HEK293T (cell line): ENCODE measurements at regions not wholly inside any gene's neighbourhood (a gene's known extent, or its start where the extent isn't known, plus 50 kb on each side); places are given as distances from the start of the nearest gene placed in this dataset.

Experiments
- CTCF ChIA-PET: fragments of 350-600 bp; formaldehyde crosslinking; extraction: SDS; loops from one replicate; lab custom pipeline; 2021; ENCODE audit warnings: antibody characterized with exemption, inconsistent platforms; lab: Yijun Ruan, JAX
- POLR2A ChIA-PET: fragments of 350-600 bp; formaldehyde crosslinking; extraction: SDS; loops from one replicate; lab custom pipeline; 2020; ENCODE audit warnings: antibody characterized with exemption, inconsistent platforms; lab: Yijun Ruan, JAX
- DNase-seq: peaks from one replicate; pipeline ENCODE4 v3.0.0; 2012; ENCODE audit warnings: mixed read lengths; ENCODE audit errors: extremely low spot score
- ARNT ChIP-seq: fragments of 450-650 bp; IDR thresholded peaks from 2 replicates; pipeline ENCODE4 v1.6.1; 2017; ENCODE audit warnings: mild to moderate bottlenecking
- BHLHE40 ChIP-seq: fragments of 450-650 bp; IDR thresholded peaks from 2 replicates; pipeline ENCODE4 v1.6.1; 2016; ENCODE audit warnings: mild to moderate bottlenecking, moderate library complexity, borderline replicate concordance
- CTBP1 ChIP-seq: fragments of 450-650 bp; IDR thresholded peaks from 2 replicates; pipeline ENCODE4 v1.6.1; 2016; ENCODE audit warnings: borderline replicate concordance
- ELF4 ChIP-seq: fragments of 450-650 bp; IDR thresholded peaks from 2 replicates; pipeline ENCODE4 v1.6.1; 2017; ENCODE audit warnings: antibody characterized with exemption
- FOXA1 ChIP-seq: fragments of 450-650 bp; IDR thresholded peaks from 2 replicates; pipeline ENCODE4 v1.6.1; 2016; ENCODE audit warnings: mild to moderate bottlenecking
- FOXK2 ChIP-seq: fragments of 450-650 bp; IDR thresholded peaks from 2 replicates; pipeline ENCODE4 v1.6.1; 2016; ENCODE audit warnings: mild to moderate bottlenecking
- FOXM1 ChIP-seq: fragments of 450-650 bp; IDR thresholded peaks from 2 replicates; pipeline ENCODE4 v1.6.1; 2017; ENCODE audit warnings: mild to moderate bottlenecking, borderline replicate concordance
- HDGF ChIP-seq: fragments of 450-650 bp; IDR thresholded peaks from 2 replicates; pipeline ENCODE4 v1.6.1; 2017; ENCODE audit warnings: antibody characterized with exemption, borderline replicate concordance
- L3MBTL2 ChIP-seq: fragments of 450-650 bp; conservative IDR thresholded peaks from 2 replicates; pipeline ENCODE4 v1.6.1; 2016; ENCODE audit warnings: mild to moderate bottlenecking
- LEF1 ChIP-seq: fragments of 450-650 bp; IDR thresholded peaks from 2 replicates; pipeline ENCODE4 v1.6.1; 2017; ENCODE audit warnings: mild to moderate bottlenecking, borderline replicate concordance
- NFRKB ChIP-seq: fragments of 450-650 bp; IDR thresholded peaks from 2 replicates; pipeline ENCODE4 v1.6.1; 2016; ENCODE audit warnings: mild to moderate bottlenecking, moderate library complexity
- PKNOX1 ChIP-seq: fragments of 450-650 bp; IDR thresholded peaks from 2 replicates; pipeline ENCODE4 v1.6.1; 2016
- SP1 ChIP-seq: fragments of 450-650 bp; IDR thresholded peaks from 2 replicates; pipeline ENCODE4 v1.6.1; 2017
- SUZ12 ChIP-seq: fragments of 450-650 bp; IDR thresholded peaks from 2 replicates; pipeline ENCODE4 v1.6.1; 2016; ENCODE audit warnings: mild to moderate bottlenecking
- TARDBP ChIP-seq: fragments of 450-650 bp; IDR thresholded peaks from 2 replicates; pipeline ENCODE4 v1.6.1; 2016
- ZNF384 ChIP-seq: fragments of 450-650 bp; IDR thresholded peaks from 2 replicates; pipeline ENCODE4 v1.6.1; 2016

GRCh38 chr1:105027838-105028471 lies 1278.3 kb downstream of the AMY1C start:
- no peak for TF ChIP-seq PKNOX1
- no peak for TF ChIP-seq SUZ12
- TF ChIP-seq FOXK2: no peak
- no peak for TF ChIP-seq LEF1
- no peak for TF ChIP-seq HDGF
- TF ChIP-seq CTBP1: no peak
- no peak for TF ChIP-seq BHLHE40
- no peak for TF ChIP-seq ZNF384
- ChIA-PET CTCF (no interaction called here), POLR2A (no interaction called here)
- DNase-seq: no peak

- TF ChIP-seq ELF4: no peak
- no peak for TF ChIP-seq HDGF
- no peak for TF ChIP-seq TARDBP
- TF ChIP-seq BHLHE40: no peak
- TF ChIP-seq L3MBTL2: no peak
- no peak for TF ChIP-seq LEF1
- TF ChIP-seq FOXA1: no peak
- TF ChIP-seq SP1: no peak
- no peak for TF ChIP-seq NFRKB
- no peak for TF ChIP-seq FOXK2
- no peak for TF ChIP-seq FOXM1
- DNase-seq: no peak
- POLR2A ChIA-PET: no interaction called here
- CTCF ChIA-PET: no interaction called here
These were observed 1322.7 kb downstream of the AMY1C start for GRCh38 chr1:105072446-105072845.

- TF ChIP-seq HDGF (no peak), ELF4 (no peak), FOXA1 (no peak), SUZ12 (no peak), TARDBP (no peak), FOXK2 (no peak), LEF1 (no peak), FOXM1 (no peak), ZNF384 (no peak), ARNT (no peak), BHLHE40 (no peak), PKNOX1 (no peak), NFRKB (no peak), L3MBTL2 (no peak)
- DNase-seq: no peak
- CTCF ChIA-PET: no interaction called here
- POLR2A ChIA-PET: no interaction called here
These were observed 1323.2 kb downstream of the AMY1C start for GRCh38 chr1:105072850-105073249.

- TF ChIP-seq FOXK2: no peak
- no peak for TF ChIP-seq PKNOX1
- no peak for TF ChIP-seq CTBP1
- TF ChIP-seq FOXA1: no peak
- TF ChIP-seq TARDBP: no peak
- no peak for TF ChIP-seq HDGF
- TF ChIP-seq ARNT: no peak
- TF ChIP-seq ELF4: no peak
- TF ChIP-seq L3MBTL2: no peak
- TF ChIP-seq BHLHE40: no peak
- no peak for TF ChIP-seq SUZ12
- no peak for TF ChIP-seq FOXM1
- no peak for TF ChIP-seq LEF1
- no peak for TF ChIP-seq NFRKB
- no peak for TF ChIP-seq SP1
- CTCF ChIA-PET: no interaction called here
These were observed 1324.0 kb downstream of the AMY1C start for GRCh38 chr1:105073660-105074059.

GRCh38 chr1:105083611-105084010 lies 1333.9 kb downstream of the AMY1C start:
- TF ChIP-seq PKNOX1: no peak
- TF ChIP-seq SUZ12: no peak
- no peak for TF ChIP-seq FOXK2
- ChIA-PET POLR2A (no interaction called here), CTCF (no interaction called here)
- no peak for DNase-seq

More at GRCh38 chr1:105073660-105074059, 1324.0 kb downstream of the AMY1C start:
- no peak for DNase-seq
- POLR2A ChIA-PET: no interaction called here

- ChIA-PET POLR2A (no interaction called here), CTCF (no interaction called here)
- no peak for TF ChIP-seq FOXA1
- no peak for TF ChIP-seq SP1
- TF ChIP-seq L3MBTL2: no peak
- no peak for TF ChIP-seq LEF1
- no peak for TF ChIP-seq NFRKB
- TF ChIP-seq PKNOX1: no peak
- TF ChIP-seq HDGF: no peak
- no peak for TF ChIP-seq ARNT
- DNase-seq: no peak
These were observed 1337.8 kb downstream of the AMY1C start for GRCh38 chr1:105087506-105087905.
